Neutrophil (primary cell): ENCODE measurements at regions not wholly inside any gene's neighbourhood (a gene's known extent, or its start where the extent isn't known, plus 50 kb on each side); places are given as distances from the start of the nearest gene placed in this dataset.

Experiments used
- H3K27ac ChIP-seq: fragments of 200-600 bp; sonication (generic); 2 replicates; pipeline ENCODE4 v1.5.1; 2016; ENCODE audit warnings: mild to moderate bottlenecking, moderate library complexity
- H3K27me3 ChIP-seq: fragments of 200-600 bp; sonication (generic); 2 replicates; pipeline ENCODE4 v1.6.0; 2016; ENCODE audit warnings: mild to moderate bottlenecking
- H3K36me3 ChIP-seq: fragments of 200-600 bp; sonication (generic); 2 replicates; pipeline ENCODE4 v1.5.1; 2017
- H3K4me1 ChIP-seq, 2 experiments: fragments of 200-600 bp in 1 of 2; sonication (generic) in 1 of 2; 1 replicate in 1 of 2; 2 replicates in 1 of 2; pipeline versions ENCODE4 v1.5.1 to v1.6.1; 2013 to 2016; ENCODE audit warnings: low read depth in 1 of 2, low read length in 1 of 2, mild to moderate bottlenecking in 1 of 2, moderate library complexity in 1 of 2; ENCODE audit not compliant: control insufficient read depth in 1 of 2, insufficient read depth in 1 of 2
- H3K4me3 ChIP-seq, 2 experiments: fragments of 200-600 bp in 1 of 2; sonication (generic) in 1 of 2; 1 replicate in 1 of 2; 2 replicates in 1 of 2; pipeline ENCODE4 v1.5.1; 2013 to 2016; ENCODE audit warnings: low read depth in 1 of 2, low read length in 1 of 2, mild to moderate bottlenecking in 1 of 2, moderate library complexity in 1 of 2
- H3K9me3 ChIP-seq: fragments of 200-600 bp; sonication (generic); 2 replicates; pipeline ENCODE4 v1.5.1; 2016
- CTCF ChIP-seq: fragments of 200-600 bp; sonication (generic); IDR thresholded peaks from 2 replicates; pipeline ENCODE4 v1.5.1; 2016; ENCODE audit warnings: antibody characterized with exemption

GRCh38 chr2:236861944-236862343, 223.7 kb upstream of the COPS8 start:
- Histone ChIP-seq H3K36me3 (no peaks in the 10 kb centered on the region), H3K27me3 (peaks cover 13% of the 10 kb centered on the region), H3K4me3 (no peak overlapping the region), H3K9me3 (no peaks in the 10 kb centered on the region), H3K27ac (no peak overlapping the region), H3K4me1 (peaks cover 16 to 22% of the 10 kb centered on the region in 2 experiments)
- no peak for TF ChIP-seq CTCF

- H3K4me3 ChIP-seq, result no peak overlapping the region
- TF ChIP-seq CTCF, result no peak
- H3K27me3 ChIP-seq, result peaks cover 13% of the 10 kb centered on the region
- no peak overlapping the region for H3K27ac ChIP-seq
- peaks cover 22 to 28% of the 10 kb centered on the region in 2 experiments for H3K4me1 ChIP-seq
- H3K9me3 ChIP-seq, result no peaks in the 10 kb centered on the region
- no peaks in the 10 kb centered on the region for H3K36me3 ChIP-seq
Measured at GRCh38 chr2:236862526-236862925, 223.2 kb upstream of the COPS8 start.

GRCh38 chr2:236862961-236863728, 222.5 kb upstream of the COPS8 start:
- Histone ChIP-seq H3K4me3 (no peak overlapping the region), H3K4me1 (peaks cover 22 to 33% of the 10 kb centered on the region in 2 experiments), H3K27me3 (peaks cover 6% of the 10 kb centered on the region), H3K27ac (peak overlapping the region; percentile 28), H3K36me3 (no peaks in the 10 kb centered on the region), H3K9me3 (no peaks in the 10 kb centered on the region)
- TF ChIP-seq CTCF, result no peak

DNA sequence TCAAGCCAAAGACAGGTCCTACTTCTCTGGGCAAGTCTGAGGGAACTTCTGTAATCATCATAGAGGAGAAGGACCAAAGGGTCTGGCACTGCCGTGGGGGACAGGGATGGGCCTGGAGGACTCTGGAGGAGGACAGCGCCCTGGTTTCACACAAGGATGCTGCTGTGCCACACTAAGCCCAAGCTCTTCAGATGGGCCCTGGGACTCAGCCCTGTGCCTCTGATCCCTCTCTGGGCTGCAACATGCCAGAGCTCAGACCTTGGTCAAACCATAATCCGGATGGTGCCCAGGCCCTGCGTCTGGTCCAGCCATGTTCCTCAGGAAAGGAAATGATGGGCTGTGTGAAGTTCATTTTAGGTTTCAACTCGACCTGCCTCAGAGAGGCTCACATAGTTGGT, 222.0 kb upstream of the COPS8 start:
- peaks cover 24 to 35% of the 10 kb centered on the region in 2 experiments for H3K4me1 ChIP-seq
- H3K36me3 ChIP-seq, result no peaks in the 10 kb centered on the region
- H3K4me3 ChIP-seq, result no peak overlapping the region
- no peaks in the 10 kb centered on the region for H3K9me3 ChIP-seq
- no peak for TF ChIP-seq CTCF
- H3K27me3 ChIP-seq, result peaks cover 3% of the 10 kb centered on the region
- H3K27ac ChIP-seq, result peak overlapping the region; percentile 28

DNA sequence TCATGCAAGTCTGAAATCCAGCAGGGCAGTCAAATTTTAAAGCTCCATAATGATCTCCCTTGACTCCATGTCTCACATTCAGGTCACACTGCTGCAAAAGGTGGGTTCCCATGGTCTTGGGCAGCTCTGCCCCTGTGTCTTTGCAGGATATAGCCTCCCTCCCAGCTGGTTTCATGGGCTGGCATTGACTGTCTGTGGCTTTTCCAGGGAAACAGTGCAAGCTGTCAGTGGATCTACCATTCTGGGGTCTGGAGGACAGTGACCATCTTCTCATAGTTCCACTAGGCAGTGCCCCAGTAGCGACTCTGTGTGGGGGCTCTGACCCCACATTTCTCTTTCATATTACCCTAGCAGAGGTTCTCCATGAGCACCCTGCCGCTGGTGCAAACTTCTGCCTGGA, 220.6 kb upstream of the COPS8 start:
- H3K27me3 ChIP-seq, result no peaks in the 10 kb centered on the region
- no peak overlapping the region for H3K27ac ChIP-seq
- TF ChIP-seq CTCF, result no peak

More for the DNA sequence above, 220.6 kb upstream of the COPS8 start:
- H3K4me1 ChIP-seq, result peaks cover 37 to 48% of the 10 kb centered on the region in 2 experiments
- no peaks in the 10 kb centered on the region for H3K36me3 ChIP-seq
- H3K9me3 ChIP-seq, result no peaks in the 10 kb centered on the region
- no peak overlapping the region for H3K4me3 ChIP-seq
